NB4 (cell line): ENCODE measurements at regions not wholly inside any gene's neighbourhood (a gene's known extent, or its start where the extent isn't known, plus 50 kb on each side); places are given as distances from the start of the nearest gene placed in this dataset.

Source experiments
- MYC ChIP-seq: IDR thresholded peaks from 2 replicates; pipeline ENCODE4 v1.6.1; 2011; ENCODE audit warnings: low read depth, low read length
- POLR2A ChIP-seq: IDR thresholded peaks from 2 replicates; pipeline ENCODE4 v1.6.1; 2011; ENCODE audit warnings: mild to moderate bottlenecking; ENCODE audit not compliant: insufficient read length; ENCODE audit errors: extremely low read depth
- TF ChIP-seq, protein P1 (sequence below): IDR thresholded peaks from one replicate; pipeline ENCODE4 v1.5.1; 2012; ENCODE audit warnings: low read depth, low read length
- TF ChIP-seq, protein P2 (sequence below): IDR thresholded peaks from 2 replicates; pipeline ENCODE4 v1.6.1; 2011; ENCODE audit warnings: low read depth, low read length

DNA sequence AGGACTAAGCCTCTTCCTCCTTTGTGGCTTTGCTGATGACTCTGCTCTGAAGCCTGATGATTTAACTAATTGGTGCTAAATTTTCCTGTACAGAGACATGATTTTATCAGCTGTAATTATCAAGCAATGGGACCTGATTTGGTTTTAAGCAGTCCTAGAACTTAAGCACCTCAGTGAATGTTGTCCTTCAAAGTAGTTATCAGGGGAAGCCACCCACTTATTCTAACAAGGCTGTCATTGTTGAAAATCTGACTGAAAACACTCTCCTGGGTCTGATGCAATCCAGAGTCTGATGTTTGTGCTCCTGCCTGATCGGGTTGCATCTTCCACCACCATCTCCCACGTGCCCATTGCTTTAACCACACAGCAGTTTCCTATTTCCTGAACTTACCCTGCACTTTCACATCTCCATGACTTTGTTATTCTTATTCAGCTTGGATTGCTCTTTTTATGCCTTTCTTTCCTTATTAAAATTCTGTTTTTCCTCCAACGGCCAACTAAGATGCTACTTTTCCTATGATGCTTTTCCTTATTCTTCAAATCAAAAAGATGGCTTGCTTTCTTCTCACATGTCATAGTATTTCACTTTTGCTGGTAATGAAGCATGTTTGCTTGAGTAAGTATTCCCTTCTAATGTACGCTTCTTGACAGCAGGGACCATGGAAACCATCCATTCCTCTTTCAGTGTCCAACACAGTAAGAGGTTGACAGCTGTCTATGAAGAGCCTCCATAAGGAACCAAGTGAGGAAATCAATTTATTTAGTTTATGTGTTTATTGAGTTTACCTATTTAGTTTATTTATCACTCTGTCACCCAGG, 55.0 kb downstream of the S1PR1 start:
- TF ChIP-seq, protein P1, sequence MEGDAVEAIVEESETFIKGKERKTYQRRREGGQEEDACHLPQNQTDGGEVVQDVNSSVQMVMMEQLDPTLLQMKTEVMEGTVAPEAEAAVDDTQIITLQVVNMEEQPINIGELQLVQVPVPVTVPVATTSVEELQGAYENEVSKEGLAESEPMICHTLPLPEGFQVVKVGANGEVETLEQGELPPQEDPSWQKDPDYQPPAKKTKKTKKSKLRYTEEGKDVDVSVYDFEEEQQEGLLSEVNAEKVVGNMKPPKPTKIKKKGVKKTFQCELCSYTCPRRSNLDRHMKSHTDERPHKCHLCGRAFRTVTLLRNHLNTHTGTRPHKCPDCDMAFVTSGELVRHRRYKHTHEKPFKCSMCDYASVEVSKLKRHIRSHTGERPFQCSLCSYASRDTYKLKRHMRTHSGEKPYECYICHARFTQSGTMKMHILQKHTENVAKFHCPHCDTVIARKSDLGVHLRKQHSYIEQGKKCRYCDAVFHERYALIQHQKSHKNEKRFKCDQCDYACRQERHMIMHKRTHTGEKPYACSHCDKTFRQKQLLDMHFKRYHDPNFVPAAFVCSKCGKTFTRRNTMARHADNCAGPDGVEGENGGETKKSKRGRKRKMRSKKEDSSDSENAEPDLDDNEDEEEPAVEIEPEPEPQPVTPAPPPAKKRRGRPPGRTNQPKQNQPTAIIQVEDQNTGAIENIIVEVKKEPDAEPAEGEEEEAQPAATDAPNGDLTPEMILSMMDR: no peak
- no peak for TF ChIP-seq POLR2A
- TF ChIP-seq, protein P2, sequence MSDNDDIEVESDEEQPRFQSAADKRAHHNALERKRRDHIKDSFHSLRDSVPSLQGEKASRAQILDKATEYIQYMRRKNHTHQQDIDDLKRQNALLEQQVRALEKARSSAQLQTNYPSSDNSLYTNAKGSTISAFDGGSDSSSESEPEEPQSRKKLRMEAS: peak; percentile 92
- TF ChIP-seq MYC: peak; percentile 82; the same call in 1 of the 2 replicates
